Keratinocyte (primary cell): ENCODE measurements at regions not wholly inside any gene's neighbourhood (a gene's known extent, or its start where the extent isn't known, plus 50 kb on each side); places are given as distances from the start of the nearest gene placed in this dataset.

ENCODE experiments used
- CTCF ChIP-seq, 3 experiments: IDR thresholded peaks in 1 of 3; conservative IDR thresholded peaks in 1 of 3; optimal IDR thresholded peaks in 1 of 3; 2 replicates in 2 of 3; 3 replicates in 1 of 3; pipeline versions ENCODE3 to v1.5.1; 2011; ENCODE audit warnings: low read length in 3 of 3, mild to moderate bottlenecking in 3 of 3, moderate library complexity in 2 of 3, control low read depth in 1 of 3, inconsistent platforms in 1 of 3; ENCODE audit not compliant: insufficient read depth in 2 of 3; ENCODE audit errors: extremely low read depth in 1 of 3
- EZH2 ChIP-seq: IDR thresholded peaks from one replicate; pipeline ENCODE4 v1.6.1; 2012; ENCODE audit warnings: inconsistent platforms, mild to moderate bottlenecking, low read length, moderate library complexity

GRCh38 chr10:37057261-37057660 lies 68.1 kb upstream of the ANKRD30A start:
- TF ChIP-seq CTCF (optimal IDR thresholded peaks at IDR 0.05 in 1 of 3, IDR thresholded peaks at IDR 0.05 in 1 of 3, conservative IDR thresholded peaks at IDR 0.05 in 1 of 3; ENCODE audit: extremely low read depth in 1 of 3, insufficient read depth in 2 of 3, low read length in 3 of 3) = no peak
- no peak for TF ChIP-seq EZH2
